ENCODE measurements at regions not wholly inside any gene's neighbourhood (a gene's known extent, or its start where the extent isn't known, plus 50 kb on each side); places are given as distances from the start of the nearest gene placed in this dataset.

DNA sequence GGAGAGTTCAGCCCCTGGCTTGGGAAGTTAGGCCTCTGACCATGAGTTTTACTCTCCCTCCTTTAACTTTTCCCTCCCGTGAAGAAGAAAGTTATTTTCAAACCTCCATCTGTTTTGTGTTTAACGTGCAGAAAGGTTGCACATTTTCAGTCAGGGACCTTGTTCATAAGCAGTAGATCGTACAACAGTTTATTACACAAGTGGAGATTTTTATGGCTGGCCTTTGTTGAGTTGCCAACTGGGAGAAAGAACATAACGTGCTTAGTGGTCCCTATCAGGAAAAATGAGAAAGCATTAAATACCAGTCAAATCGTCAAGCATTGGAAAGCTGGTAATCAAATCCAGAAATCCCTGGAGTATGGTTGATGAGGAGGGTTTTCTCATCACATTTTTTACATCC lies 117.9 kb upstream of the MYOCD start:
- H3K23ac ChIP-seq (ENCODE audit: low read depth, low read length, poor library complexity): no peak overlapping the region
- no peak overlapping the region for H2AK5ac ChIP-seq (ENCODE audit: low read depth, low read length)
- no peak overlapping the region for H3K14ac ChIP-seq (ENCODE audit: low read length)
- no peak overlapping the region for H3K4me2 ChIP-seq (ENCODE audit: insufficient read depth, low read length, poor library complexity, severe bottlenecking)
- no peaks in the 10 kb centered on the region for H3K9me3 ChIP-seq (replicated peaks in 1 of 2; ENCODE audit: control insufficient read depth in 2 of 2, insufficient read depth in 1 of 2, low read depth in 1 of 2, low read length in 2 of 2)
- no peak overlapping the region for H2BK5ac ChIP-seq (ENCODE audit: low read length)
- H3K27me3 ChIP-seq (ENCODE audit: control insufficient read depth in 3 of 3, insufficient read depth in 3 of 3, low read depth in 1 of 3, low read length in 3 of 3): no peaks in the 10 kb centered on the region
- no peak overlapping the region for H4K8ac ChIP-seq (ENCODE audit: low read depth, low read length)
- H3K4me3 ChIP-seq (ENCODE audit: low read length in 2 of 2): no peak overlapping the region
- no peak overlapping the region for H2BK12ac ChIP-seq (ENCODE audit: low read length)
- H2AFZ ChIP-seq (ENCODE audit: low read length): no peak overlapping the region
- H3K4ac ChIP-seq (ENCODE audit: low read length): no peak overlapping the region
- no peak overlapping the region for H3K9ac ChIP-seq (ENCODE audit: low read depth, low read length, poor library complexity)
- no peak overlapping the region for H2BK120ac ChIP-seq (ENCODE audit: low read depth, low read length)
- DNase-seq (ENCODE audit: low spot score): no peak
- H3K27ac ChIP-seq (replicated peaks; ENCODE audit: low read length): no peak overlapping the region
- no peak overlapping the region for H3K18ac ChIP-seq (ENCODE audit: low read length)
- H4K91ac ChIP-seq (ENCODE audit: low read depth, low read length, poor library complexity): no peak overlapping the region
- H3K4me1 ChIP-seq (ENCODE audit: control insufficient read depth in 2 of 2, insufficient read depth in 1 of 2, low read depth in 1 of 2, low read length in 2 of 2): no peaks in the 10 kb centered on the region
- no peaks in the 10 kb centered on the region for H3K79me1 ChIP-seq (ENCODE audit: low read depth, low read length)
- no CpG with 5 or more reads among the region's 5 CpGs for WGBS, 2 donors (ENCODE audit: extremely low coverage in 2 of 2, insufficient read length in 2 of 2, insufficient replicate concordance in 1 of 2)
- no peak overlapping the region for H2BK15ac ChIP-seq (ENCODE audit: low read length)
- H3K36me3 ChIP-seq (replicated peaks in 1 of 2; ENCODE audit: control insufficient read depth in 2 of 2, insufficient read depth in 2 of 2, low read length in 2 of 2): no peaks in the 10 kb centered on the region

DNA sequence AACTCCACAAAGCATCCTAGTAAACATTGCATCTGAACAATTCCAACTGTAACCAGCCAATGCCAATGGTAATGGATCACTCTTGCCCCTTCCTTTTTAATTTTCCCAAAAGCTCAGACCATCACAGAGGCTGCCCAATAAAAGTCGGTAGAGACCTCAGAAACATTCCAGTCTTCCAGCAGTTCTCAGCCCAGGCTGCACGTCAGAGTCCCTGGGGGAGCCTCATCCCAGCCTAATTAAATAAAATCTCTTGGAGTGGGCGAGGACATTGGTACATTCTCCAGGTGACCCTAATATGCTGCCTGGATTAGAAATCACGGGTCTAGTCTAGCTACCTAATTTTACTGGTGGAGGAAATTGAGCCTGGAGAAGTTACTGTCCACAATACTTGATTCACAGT lies 117.1 kb upstream of the MYOCD start:
- H3K27me3 ChIP-seq (ENCODE audit: control insufficient read depth in 3 of 3, insufficient read depth in 3 of 3, low read depth in 1 of 3, low read length in 3 of 3): no peaks in the 10 kb centered on the region
- H3K14ac ChIP-seq (ENCODE audit: low read length): no peak overlapping the region
- no peaks in the 10 kb centered on the region for H3K9me3 ChIP-seq (replicated peaks in 1 of 2; ENCODE audit: control insufficient read depth in 2 of 2, insufficient read depth in 1 of 2, low read depth in 1 of 2, low read length in 2 of 2)
- no peak overlapping the region for H2BK120ac ChIP-seq (ENCODE audit: low read depth, low read length)
- no peak overlapping the region for H3K4me3 ChIP-seq (ENCODE audit: low read length in 2 of 2)
- no peak overlapping the region for H4K91ac ChIP-seq (ENCODE audit: low read depth, low read length, poor library complexity)
- no peak overlapping the region for H2BK15ac ChIP-seq (ENCODE audit: low read length)
- no peak overlapping the region for H2AFZ ChIP-seq (ENCODE audit: low read length)
- no peaks in the 10 kb centered on the region for H3K79me1 ChIP-seq (ENCODE audit: low read depth, low read length)
- H3K27ac ChIP-seq (replicated peaks; ENCODE audit: low read length): no peak overlapping the region
- H2AK5ac ChIP-seq (ENCODE audit: low read depth, low read length): no peak overlapping the region
- no CpG with 5 or more reads among the region's 4 CpGs for WGBS, 2 donors (ENCODE audit: extremely low coverage in 2 of 2, insufficient read length in 2 of 2, insufficient replicate concordance in 1 of 2)
- no peak overlapping the region for H3K9ac ChIP-seq (ENCODE audit: low read depth, low read length, poor library complexity)
- DNase-seq (ENCODE audit: low spot score): no peak
- H3K36me3 ChIP-seq (replicated peaks in 1 of 2; ENCODE audit: control insufficient read depth in 2 of 2, insufficient read depth in 2 of 2, low read length in 2 of 2): no peaks in the 10 kb centered on the region
- H2BK12ac ChIP-seq (ENCODE audit: low read length): no peak overlapping the region
- H3K4me2 ChIP-seq (ENCODE audit: insufficient read depth, low read length, poor library complexity, severe bottlenecking): no peak overlapping the region
- no peaks in the 10 kb centered on the region for H3K4me1 ChIP-seq (ENCODE audit: control insufficient read depth in 2 of 2, insufficient read depth in 1 of 2, low read depth in 1 of 2, low read length in 2 of 2)
- H3K4ac ChIP-seq (ENCODE audit: low read length): no peak overlapping the region
- H4K8ac ChIP-seq (ENCODE audit: low read depth, low read length): no peak overlapping the region
- no peak overlapping the region for H2BK5ac ChIP-seq (ENCODE audit: low read length)
- no peak overlapping the region for H3K18ac ChIP-seq (ENCODE audit: low read length)
- H3K23ac ChIP-seq (ENCODE audit: low read depth, low read length, poor library complexity): no peak overlapping the region

DNA sequence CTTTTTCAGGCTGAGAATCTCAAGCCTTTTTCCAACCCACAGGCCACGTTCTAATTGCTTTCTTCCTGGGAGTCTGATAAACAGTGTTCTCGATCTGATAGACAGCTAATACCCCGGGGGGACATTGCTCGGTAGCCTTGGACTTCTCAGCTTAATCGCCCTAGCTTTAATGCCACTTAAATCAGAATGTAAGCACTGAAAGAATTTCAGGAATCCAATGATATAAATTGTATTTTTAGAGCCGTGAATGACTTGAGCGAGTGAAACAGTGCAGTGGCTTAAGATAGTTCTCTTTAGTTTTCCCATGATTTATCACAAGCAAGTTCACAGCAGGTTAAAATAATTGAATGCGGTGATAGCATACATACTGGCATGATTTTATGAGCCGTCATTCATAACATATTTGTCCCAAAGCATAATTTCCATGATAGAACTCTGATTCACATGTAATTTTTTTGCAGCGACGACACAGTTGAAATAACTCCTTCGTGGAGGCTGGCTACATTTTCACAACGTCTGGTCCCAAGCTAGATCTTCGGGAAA lies 116.1 kb upstream of the MYOCD start:
- Histone ChIP-seq H3K4me2 (ENCODE audit: insufficient read depth, low read length, poor library complexity, severe bottlenecking) (no peak overlapping the region), H3K36me3 (replicated peaks in 1 of 2; ENCODE audit: control insufficient read depth in 2 of 2, insufficient read depth in 2 of 2, low read length in 2 of 2) (no peaks in the 10 kb centered on the region), H3K27me3 (ENCODE audit: control insufficient read depth in 3 of 3, insufficient read depth in 3 of 3, low read depth in 1 of 3, low read length in 3 of 3) (no peaks in the 10 kb centered on the region), H2BK12ac (ENCODE audit: low read length) (no peak overlapping the region), H2BK15ac (ENCODE audit: low read length) (no peak overlapping the region), H3K14ac (ENCODE audit: low read length) (no peak overlapping the region), H4K91ac (ENCODE audit: low read depth, low read length, poor library complexity) (no peak overlapping the region), H3K9ac (ENCODE audit: low read depth, low read length, poor library complexity) (no peak overlapping the region), H2BK120ac (ENCODE audit: low read depth, low read length) (no peak overlapping the region), H3K79me1 (ENCODE audit: low read depth, low read length) (no peaks in the 10 kb centered on the region), H3K23ac (ENCODE audit: low read depth, low read length, poor library complexity) (no peak overlapping the region), H2AFZ (ENCODE audit: low read length) (no peak overlapping the region), H2BK5ac (ENCODE audit: low read length) (no peak overlapping the region), H3K18ac (ENCODE audit: low read length) (no peak overlapping the region), H2AK5ac (ENCODE audit: low read depth, low read length) (no peak overlapping the region), H3K4me1 (ENCODE audit: control insufficient read depth in 2 of 2, insufficient read depth in 1 of 2, low read depth in 1 of 2, low read length in 2 of 2) (no peaks in the 10 kb centered on the region), H4K8ac (ENCODE audit: low read depth, low read length) (no peak overlapping the region), H3K4ac (ENCODE audit: low read length) (no peak overlapping the region), H3K4me3 (ENCODE audit: low read length in 2 of 2) (no peak overlapping the region), H3K9me3 (replicated peaks in 1 of 2; ENCODE audit: control insufficient read depth in 2 of 2, insufficient read depth in 1 of 2, low read depth in 1 of 2, low read length in 2 of 2) (no peaks in the 10 kb centered on the region), H3K27ac (replicated peaks; ENCODE audit: low read length) (no peak overlapping the region)
- DNase-seq (ENCODE audit: low spot score): no peak
- WGBS, 2 donors (ENCODE audit: extremely low coverage in 2 of 2, insufficient read length in 2 of 2, insufficient replicate concordance in 1 of 2): no CpG with 5 or more reads among the region's 14 CpGs

DNA sequence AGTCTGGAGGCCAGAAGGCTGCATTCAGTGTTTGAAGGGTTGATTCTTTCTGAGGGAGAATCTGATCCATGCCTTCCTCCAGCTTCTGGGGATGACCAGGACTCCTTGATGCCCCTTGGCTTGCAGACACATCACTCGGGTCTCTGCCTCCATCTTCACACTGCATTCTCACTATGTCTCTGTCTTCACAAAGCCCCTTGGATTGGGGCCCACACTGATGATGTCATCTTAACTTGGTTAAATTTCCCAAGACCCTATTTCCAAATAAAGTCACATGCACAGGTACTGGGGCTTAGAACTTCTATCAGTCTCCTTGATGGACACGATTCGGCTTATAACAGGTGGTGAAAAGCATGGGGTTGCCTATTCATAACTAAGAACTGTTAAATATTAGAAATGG lies 112.1 kb upstream of the MYOCD start:
- no peak overlapping the region for H2BK15ac ChIP-seq (ENCODE audit: low read length)

More for the DNA sequence above, 112.1 kb upstream of the MYOCD start:
- H4K91ac ChIP-seq (ENCODE audit: low read depth, low read length, poor library complexity): no peak overlapping the region
- no peak overlapping the region for H2BK120ac ChIP-seq (ENCODE audit: low read depth, low read length)
- H3K23ac ChIP-seq (ENCODE audit: low read depth, low read length, poor library complexity): no peak overlapping the region
- H3K36me3 ChIP-seq (replicated peaks in 1 of 2; ENCODE audit: control insufficient read depth in 2 of 2, insufficient read depth in 2 of 2, low read length in 2 of 2): no peaks in the 10 kb centered on the region
- peaks cover 0 to 2% (median 0%) of the 10 kb centered on the region in 3 experiments for H3K27me3 ChIP-seq (ENCODE audit: control insufficient read depth in 3 of 3, insufficient read depth in 3 of 3, low read depth in 1 of 3, low read length in 3 of 3)
- H3K79me1 ChIP-seq (ENCODE audit: low read depth, low read length): no peaks in the 10 kb centered on the region
- H3K14ac ChIP-seq (ENCODE audit: low read length): no peak overlapping the region
- H2BK12ac ChIP-seq (ENCODE audit: low read length): no peak overlapping the region
- no peak overlapping the region for H3K4me2 ChIP-seq (ENCODE audit: insufficient read depth, low read length, poor library complexity, severe bottlenecking)
- no peak overlapping the region for H3K4ac ChIP-seq (ENCODE audit: low read length)
- H3K18ac ChIP-seq (ENCODE audit: low read length): no peak overlapping the region
- no peak overlapping the region for H2AFZ ChIP-seq (ENCODE audit: low read length)
- no peak for DNase-seq (ENCODE audit: low spot score)
- H3K9me3 ChIP-seq (replicated peaks in 1 of 2; ENCODE audit: control insufficient read depth in 2 of 2, insufficient read depth in 1 of 2, low read depth in 1 of 2, low read length in 2 of 2): no peaks in the 10 kb centered on the region
- no peak overlapping the region for H3K4me3 ChIP-seq (ENCODE audit: low read length in 2 of 2)
- H4K8ac ChIP-seq (ENCODE audit: low read depth, low read length): no peak overlapping the region
- no peak overlapping the region for H3K9ac ChIP-seq (ENCODE audit: low read depth, low read length, poor library complexity)
- H3K4me1 ChIP-seq (ENCODE audit: control insufficient read depth in 2 of 2, insufficient read depth in 1 of 2, low read depth in 1 of 2, low read length in 2 of 2): no peaks in the 10 kb centered on the region
- WGBS, 2 donors (ENCODE audit: extremely low coverage in 2 of 2, insufficient read length in 2 of 2, insufficient replicate concordance in 1 of 2): no CpG with 5 or more reads among the region's 3 CpGs
- no peak overlapping the region for H2AK5ac ChIP-seq (ENCODE audit: low read depth, low read length)
- no peak overlapping the region for H2BK5ac ChIP-seq (ENCODE audit: low read length)
- H3K27ac ChIP-seq (replicated peaks; ENCODE audit: low read length): no peak overlapping the region
